Esophagus muscularis mucosa (tissue), 4 donors: ENCODE measurements at regions not wholly inside any gene's neighbourhood (a gene's known extent, or its start where the extent isn't known, plus 50 kb on each side); places are given as distances from the start of the nearest gene placed in this dataset.

ENCODE experiments used
- DNase-seq: peaks from one replicate; pipeline ENCODE4 v3.0.0-alpha.2; 2017; ENCODE audit errors: extremely low spot score
- H3K27ac ChIP-seq, 4 donors: fragments of 200-600 bp; sonication (generic); replicated peaks in 1 of 4; 1 replicate in 3 of 4; 2 replicates in 1 of 4; pipeline ENCODE4 v1.5.1; 2016 to 2019; ENCODE audit warnings: mild to moderate bottlenecking in 1 of 4
- H3K27me3 ChIP-seq, 4 donors: fragments of 200-600 bp; sonication (generic); one replicate each; pipeline versions ENCODE4 v1.5.1 to v1.6.0; 2016 to 2019
- H3K36me3 ChIP-seq, 4 donors: fragments of 200-600 bp; sonication (generic); one replicate each; pipeline ENCODE4 v1.5.1; 2016 to 2019
- H3K4me1 ChIP-seq, 4 donors: fragments of 200-600 bp; sonication (generic); one replicate each; pipeline ENCODE4 v1.5.1; 2016 to 2019
- H3K4me3 ChIP-seq, 4 donors: fragments of 200-600 bp; sonication (generic); 1 replicate in 2 of 4; 2 replicates in 2 of 4; pipeline ENCODE4 v1.5.1; 2016 to 2019; ENCODE audit warnings: mild to moderate bottlenecking in 4 of 4, moderate library complexity in 1 of 4
- H3K9me3 ChIP-seq, 4 donors: fragments of 200-600 bp; sonication (generic); 1 replicate in 3 of 4; 2 replicates in 1 of 4; pipeline ENCODE4 v1.5.1; 2016 to 2019
- EP300 ChIP-seq: sonication (generic); formaldehyde crosslinking; IDR thresholded peaks from one replicate; pipeline ENCODE4 v1.6.1; 2017; ENCODE audit warnings: antibody characterized with exemption
- POLR2A ChIP-seq: fragments of 450-650 bp; IDR thresholded peaks from one replicate; pipeline ENCODE4 v1.6.1; 2017; ENCODE audit warnings: antibody characterized with exemption, moderate library complexity, mild to moderate bottlenecking, low read depth
- POLR2AphosphoS5 ChIP-seq, 2 donors: sonication (generic); formaldehyde crosslinking; IDR thresholded peaks; one replicate each; pipeline ENCODE4 v1.6.1; 2017; ENCODE audit warnings: antibody characterized with exemption in 2 of 2
- WGBS: methylation state at CpG from one replicate; pipeline ENCODE4 v1.1.5; 2018; 5-methylcytosine and 5-hydroxymethylcytosine counted together
- intact Hi-C: fragments of 100-400 bp; cut with DNase I; formaldehyde crosslinking; loops from one replicate; pipeline ENCODE4 v1.15.1; 2023
- TF ChIP-seq, protein P1 (sequence below), 3 experiments: fragments of 200-600 bp in 2 of 3; fragments of 450-650 bp in 1 of 3; sonication (generic) in 2 of 3; IDR thresholded peaks; one replicate each; pipeline ENCODE4 v1.5.1; 2017 to 2019; ENCODE audit warnings: antibody characterized with exemption in 3 of 3, mild to moderate bottlenecking in 2 of 3, moderate library complexity in 1 of 3

DNA sequence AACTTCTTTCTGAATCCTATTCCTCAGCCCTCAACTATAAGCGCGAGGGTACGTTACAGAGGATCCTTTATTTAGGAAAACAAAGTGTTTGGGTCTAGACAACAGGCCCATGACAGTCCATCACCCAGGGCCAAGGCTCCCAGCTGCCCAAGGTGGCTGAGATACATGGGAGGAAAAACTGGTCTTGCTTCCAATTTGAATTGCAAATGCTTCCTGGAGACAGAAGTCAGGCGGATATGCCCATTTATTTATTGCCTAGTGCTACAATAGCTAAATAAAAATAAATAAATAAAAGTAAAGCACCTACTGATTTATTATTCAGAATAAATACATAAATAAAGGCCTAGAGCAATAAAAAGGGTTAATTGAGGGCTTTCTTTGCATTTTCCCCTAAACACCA lies 248.7 kb downstream of the DHX15 start:
- intact Hi-C loops: no loop called here

DNA sequence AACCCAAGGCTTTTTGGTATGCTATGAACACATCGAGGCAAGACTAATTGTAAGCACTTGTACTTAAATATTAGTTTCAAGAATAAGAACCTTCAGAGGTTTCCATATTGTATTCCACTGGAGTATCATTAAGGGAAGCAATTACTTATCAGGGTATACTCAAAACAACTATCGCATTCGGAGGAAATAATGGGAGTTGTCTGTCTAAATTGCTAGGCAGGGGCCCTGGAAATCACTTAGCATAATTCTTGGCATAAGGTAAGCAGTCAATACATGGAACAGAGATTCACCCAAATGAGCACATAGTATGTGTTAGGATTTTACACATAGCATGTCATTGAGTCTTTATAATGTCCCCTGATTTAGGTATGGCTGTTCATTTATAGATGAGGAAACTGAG lies 249.4 kb downstream of the DHX15 start:
- 85% methylated on average over 3 of the region's 3 CpGs for WGBS
- peak; percentile 57 for DNase-seq
- no peaks in the 10 kb centered on the region for H3K27me3 ChIP-seq
- TF ChIP-seq POLR2A: no peak
- intact Hi-C loops: no loop called here
- H3K9me3 ChIP-seq: no peaks in the 10 kb centered on the region
- no peak overlapping the region for H3K4me3 ChIP-seq
- H3K4me1 ChIP-seq: no peaks in the 10 kb centered on the region
- no peak overlapping the region for H3K27ac ChIP-seq
- H3K36me3 ChIP-seq: no peaks in the 10 kb centered on the region

More for the DNA sequence above, 248.7 kb downstream of the DHX15 start:
- Histone ChIP-seq H3K9me3 (no peaks in the 10 kb centered on the region), H3K36me3 (no peaks in the 10 kb centered on the region), H3K4me3 (no peak overlapping the region), H3K27me3 (no peaks in the 10 kb centered on the region), H3K27ac (no peak overlapping the region), H3K4me1 (no peaks in the 10 kb centered on the region)
- TF ChIP-seq POLR2AphosphoS5 (IDR thresholded peaks at IDR 0.05) (no peak), POLR2A (no peak), EP300 (no peak)
- TF ChIP-seq, protein P1, sequence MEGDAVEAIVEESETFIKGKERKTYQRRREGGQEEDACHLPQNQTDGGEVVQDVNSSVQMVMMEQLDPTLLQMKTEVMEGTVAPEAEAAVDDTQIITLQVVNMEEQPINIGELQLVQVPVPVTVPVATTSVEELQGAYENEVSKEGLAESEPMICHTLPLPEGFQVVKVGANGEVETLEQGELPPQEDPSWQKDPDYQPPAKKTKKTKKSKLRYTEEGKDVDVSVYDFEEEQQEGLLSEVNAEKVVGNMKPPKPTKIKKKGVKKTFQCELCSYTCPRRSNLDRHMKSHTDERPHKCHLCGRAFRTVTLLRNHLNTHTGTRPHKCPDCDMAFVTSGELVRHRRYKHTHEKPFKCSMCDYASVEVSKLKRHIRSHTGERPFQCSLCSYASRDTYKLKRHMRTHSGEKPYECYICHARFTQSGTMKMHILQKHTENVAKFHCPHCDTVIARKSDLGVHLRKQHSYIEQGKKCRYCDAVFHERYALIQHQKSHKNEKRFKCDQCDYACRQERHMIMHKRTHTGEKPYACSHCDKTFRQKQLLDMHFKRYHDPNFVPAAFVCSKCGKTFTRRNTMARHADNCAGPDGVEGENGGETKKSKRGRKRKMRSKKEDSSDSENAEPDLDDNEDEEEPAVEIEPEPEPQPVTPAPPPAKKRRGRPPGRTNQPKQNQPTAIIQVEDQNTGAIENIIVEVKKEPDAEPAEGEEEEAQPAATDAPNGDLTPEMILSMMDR (IDR thresholded peaks at IDR 0.05): no peak
- WGBS: 99% methylated on average over 4 of the region's 4 CpGs
- DNase-seq: peak; percentile 50

- DNase-seq: peak; percentile 78
- no peaks in the 10 kb centered on the region for H3K27me3 ChIP-seq
- intact Hi-C loops: no loop called here
- no peaks in the 10 kb centered on the region for H3K9me3 ChIP-seq
- no peak overlapping the region for H3K27ac ChIP-seq
- no peaks in the 10 kb centered on the region for H3K4me1 ChIP-seq
- H3K4me3 ChIP-seq: no peak overlapping the region
- TF ChIP-seq EP300 (no peak), POLR2A (no peak), POLR2AphosphoS5 (IDR thresholded peaks at IDR 0.05) (no peak)
- TF ChIP-seq, protein P1 (IDR thresholded peaks at IDR 0.05): no peak
- no peaks in the 10 kb centered on the region for H3K36me3 ChIP-seq
These were observed 253.8 kb downstream of the DHX15 start for GRCh38 chr4:24330573-24330972.

- WGBS: 86% methylated on average over 4 of the region's 4 CpGs
- Histone ChIP-seq H3K27ac (no peak overlapping the region), H3K27me3 (no peaks in the 10 kb centered on the region), H3K36me3 (no peaks in the 10 kb centered on the region), H3K4me1 (no peaks in the 10 kb centered on the region), H3K4me3 (no peak overlapping the region), H3K9me3 (no peaks in the 10 kb centered on the region)
- TF ChIP-seq POLR2AphosphoS5 (IDR thresholded peaks at IDR 0.05) (no peak), EP300 (no peak), POLR2A (no peak)
- TF ChIP-seq, protein P1 (IDR thresholded peaks at IDR 0.05): no peak
- peak; percentile 70 for DNase-seq
- intact Hi-C loops: no loop called here
These were observed 254.2 kb downstream of the DHX15 start for GRCh38 chr4:24330172-24330571.

DNA sequence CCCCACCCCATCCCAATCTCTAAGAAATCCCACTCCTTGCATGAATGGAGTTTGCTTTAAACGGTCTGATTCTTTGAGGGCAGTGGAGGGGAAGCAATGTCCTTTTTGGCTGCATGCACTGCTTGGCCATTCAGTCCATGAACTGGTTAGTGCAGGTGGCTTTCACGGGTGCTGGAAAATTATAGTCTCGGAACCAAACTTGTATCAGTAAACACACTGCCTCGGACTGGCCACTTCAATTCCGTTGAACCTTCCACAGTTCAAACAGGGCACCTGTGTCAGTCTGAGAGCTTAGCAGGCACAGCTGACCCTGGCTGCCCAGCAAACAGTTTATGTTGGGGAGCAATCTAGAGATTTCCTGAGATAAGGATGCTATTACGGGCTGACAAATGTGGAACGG lies 255.6 kb downstream of the DHX15 start:
- no peak overlapping the region for H3K27ac ChIP-seq
- H3K27me3 ChIP-seq: no peaks in the 10 kb centered on the region
- H3K9me3 ChIP-seq: no peaks in the 10 kb centered on the region
- no peaks in the 10 kb centered on the region for H3K4me1 ChIP-seq
- intact Hi-C loops: no loop called here
- DNase-seq: peak; percentile 60
- WGBS: 66% methylated on average over 7 of the region's 7 CpGs
- H3K36me3 ChIP-seq: no peaks in the 10 kb centered on the region
- H3K4me3 ChIP-seq: no peak overlapping the region
- TF ChIP-seq POLR2AphosphoS5 (IDR thresholded peaks at IDR 0.05): no peak
- no peak for TF ChIP-seq EP300

- H3K27ac ChIP-seq: no peak overlapping the region
- no peak overlapping the region for H3K4me3 ChIP-seq
- no peak for DNase-seq
- 50% methylated on average over 1 of the region's 1 CpG for WGBS
- no peaks in the 10 kb centered on the region for H3K4me1 ChIP-seq
- H3K9me3 ChIP-seq: no peaks in the 10 kb centered on the region
- no peaks in the 10 kb centered on the region for H3K36me3 ChIP-seq
- no peaks in the 10 kb centered on the region for H3K27me3 ChIP-seq
- intact Hi-C loops: no loop called here
- TF ChIP-seq POLR2A (no peak), EP300 (no peak), POLR2AphosphoS5 (IDR thresholded peaks at IDR 0.05) (no peak)
- TF ChIP-seq, protein P1 (IDR thresholded peaks at IDR 0.05): no peak
These were observed 256.0 kb downstream of the DHX15 start for GRCh38 chr4:24328310-24328709.
